ENCODE measurements at regions not wholly inside any gene's neighbourhood (a gene's known extent, or its start where the extent isn't known, plus 50 kb on each side); places are given as distances from the start of the nearest gene placed in this dataset.

DNA sequence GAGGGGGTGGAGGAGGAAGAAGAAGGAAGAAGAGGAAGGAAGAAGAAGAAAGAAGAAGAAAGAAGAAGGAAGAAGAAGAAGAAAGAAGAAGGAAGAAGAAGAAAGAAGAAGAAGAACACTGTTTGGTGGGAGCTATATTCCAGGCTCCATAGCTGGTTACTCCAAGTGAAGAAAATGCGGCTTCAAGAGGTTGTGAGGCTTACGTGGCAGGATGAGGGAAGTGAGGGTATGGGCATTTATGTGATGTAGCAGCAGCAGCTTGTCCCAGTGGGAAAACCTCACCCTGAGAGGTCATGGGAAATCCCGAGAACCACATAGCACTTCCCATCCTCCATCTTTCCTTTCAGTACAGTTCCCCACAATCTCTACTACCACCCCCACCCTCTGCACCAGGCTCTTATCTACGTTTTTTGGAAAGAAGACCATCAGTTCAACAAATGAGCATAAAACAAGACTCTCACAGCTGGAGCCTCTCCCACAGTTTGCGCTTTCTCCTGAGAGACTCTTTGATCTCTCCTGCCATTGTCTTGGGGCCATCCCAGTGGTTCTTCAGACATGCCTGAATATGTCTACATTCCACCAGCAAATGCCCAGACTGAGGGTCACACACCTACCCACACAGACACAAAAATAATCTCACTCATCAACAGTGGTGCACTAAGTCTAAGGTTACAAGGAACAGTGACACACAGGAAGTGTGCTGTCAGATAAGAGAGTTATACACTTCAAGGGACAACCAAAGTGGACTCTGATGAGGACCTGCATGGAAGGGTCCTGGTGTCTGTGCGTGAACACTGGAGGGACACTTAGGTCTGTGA lies 77.9 kb upstream of the KCNJ15 start:
- H3K36me3 ChIP-seq (replicated peaks): no peaks in the 10 kb centered on the region
- H3K27ac ChIP-seq: no peak overlapping the region
- H3K27me3 ChIP-seq (replicated peaks): no peaks in the 10 kb centered on the region
- H3K4me3 ChIP-seq (ENCODE audit: low read depth, low read length): no peak overlapping the region
- in situ Hi-C loops (cut with HindIII; ENCODE audit: low pct_ligation_motif_present, low sequenced_read_pairs): no loop called here
- TF ChIP-seq, protein P1, sequence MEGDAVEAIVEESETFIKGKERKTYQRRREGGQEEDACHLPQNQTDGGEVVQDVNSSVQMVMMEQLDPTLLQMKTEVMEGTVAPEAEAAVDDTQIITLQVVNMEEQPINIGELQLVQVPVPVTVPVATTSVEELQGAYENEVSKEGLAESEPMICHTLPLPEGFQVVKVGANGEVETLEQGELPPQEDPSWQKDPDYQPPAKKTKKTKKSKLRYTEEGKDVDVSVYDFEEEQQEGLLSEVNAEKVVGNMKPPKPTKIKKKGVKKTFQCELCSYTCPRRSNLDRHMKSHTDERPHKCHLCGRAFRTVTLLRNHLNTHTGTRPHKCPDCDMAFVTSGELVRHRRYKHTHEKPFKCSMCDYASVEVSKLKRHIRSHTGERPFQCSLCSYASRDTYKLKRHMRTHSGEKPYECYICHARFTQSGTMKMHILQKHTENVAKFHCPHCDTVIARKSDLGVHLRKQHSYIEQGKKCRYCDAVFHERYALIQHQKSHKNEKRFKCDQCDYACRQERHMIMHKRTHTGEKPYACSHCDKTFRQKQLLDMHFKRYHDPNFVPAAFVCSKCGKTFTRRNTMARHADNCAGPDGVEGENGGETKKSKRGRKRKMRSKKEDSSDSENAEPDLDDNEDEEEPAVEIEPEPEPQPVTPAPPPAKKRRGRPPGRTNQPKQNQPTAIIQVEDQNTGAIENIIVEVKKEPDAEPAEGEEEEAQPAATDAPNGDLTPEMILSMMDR (IDR thresholded peaks at IDR 0.05; ENCODE audit: low read depth, low read length, missing control alignments): no peak
- no peak for DNase-seq

DNA sequence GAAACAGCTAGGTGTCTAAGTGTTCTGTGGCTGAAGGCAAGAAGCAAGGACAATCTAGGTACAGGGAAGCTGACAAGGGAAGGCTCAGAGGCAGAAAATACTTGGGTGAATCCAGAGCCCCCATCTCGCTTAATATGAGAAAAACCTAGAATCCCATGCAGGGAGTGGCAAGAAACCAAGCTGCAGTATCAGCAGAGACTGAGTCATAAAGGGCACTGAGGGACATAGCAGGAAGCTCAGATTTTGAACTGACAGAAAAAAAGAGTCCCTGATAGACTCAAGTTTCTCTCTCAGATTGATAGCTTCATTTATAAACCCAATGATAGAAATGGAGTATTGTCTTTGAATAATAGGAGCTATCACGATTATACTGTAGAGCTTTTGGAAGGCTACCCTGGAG lies 77.3 kb upstream of the KCNJ15 start:
- Histone ChIP-seq H3K27me3 (replicated peaks) (no peaks in the 10 kb centered on the region), H3K4me3 (ENCODE audit: low read depth, low read length) (no peak overlapping the region), H3K36me3 (replicated peaks) (no peaks in the 10 kb centered on the region), H3K27ac (no peak overlapping the region)
- TF ChIP-seq, protein P1 (IDR thresholded peaks at IDR 0.05; ENCODE audit: low read depth, low read length, missing control alignments): no peak
- in situ Hi-C loops (cut with HindIII; ENCODE audit: low pct_ligation_motif_present, low sequenced_read_pairs): no loop called here
- no peak for DNase-seq

DNA sequence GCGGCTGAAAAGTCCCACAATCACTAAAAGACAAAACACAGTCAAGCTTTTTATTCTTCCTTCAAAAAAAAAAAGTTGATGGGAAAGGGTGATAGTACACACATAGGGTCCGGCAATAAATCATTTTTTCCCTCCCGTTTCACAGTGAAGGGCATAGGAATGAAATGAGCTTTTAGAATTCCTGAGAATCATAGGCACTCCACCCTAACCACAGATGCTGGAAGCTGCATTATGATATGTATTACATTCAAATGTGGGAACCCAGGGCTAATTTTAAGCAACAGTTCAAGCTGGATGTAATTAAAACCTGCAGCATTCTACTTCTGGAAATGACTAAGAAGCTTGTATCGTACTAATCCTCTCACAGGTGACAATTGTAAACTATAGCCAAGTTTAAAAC lies 75.7 kb upstream of the KCNJ15 start:
- no peaks in the 10 kb centered on the region for H3K36me3 ChIP-seq (replicated peaks)
- TF ChIP-seq, protein P1 (IDR thresholded peaks at IDR 0.05; ENCODE audit: low read depth, low read length, missing control alignments): no peak
- DNase-seq: no peak
- H3K4me3 ChIP-seq (ENCODE audit: low read depth, low read length): no peak overlapping the region
- H3K27me3 ChIP-seq (replicated peaks): no peaks in the 10 kb centered on the region
- in situ Hi-C loops (cut with HindIII; ENCODE audit: low pct_ligation_motif_present, low sequenced_read_pairs): no loop called here
- no peak overlapping the region for H3K27ac ChIP-seq

DNA sequence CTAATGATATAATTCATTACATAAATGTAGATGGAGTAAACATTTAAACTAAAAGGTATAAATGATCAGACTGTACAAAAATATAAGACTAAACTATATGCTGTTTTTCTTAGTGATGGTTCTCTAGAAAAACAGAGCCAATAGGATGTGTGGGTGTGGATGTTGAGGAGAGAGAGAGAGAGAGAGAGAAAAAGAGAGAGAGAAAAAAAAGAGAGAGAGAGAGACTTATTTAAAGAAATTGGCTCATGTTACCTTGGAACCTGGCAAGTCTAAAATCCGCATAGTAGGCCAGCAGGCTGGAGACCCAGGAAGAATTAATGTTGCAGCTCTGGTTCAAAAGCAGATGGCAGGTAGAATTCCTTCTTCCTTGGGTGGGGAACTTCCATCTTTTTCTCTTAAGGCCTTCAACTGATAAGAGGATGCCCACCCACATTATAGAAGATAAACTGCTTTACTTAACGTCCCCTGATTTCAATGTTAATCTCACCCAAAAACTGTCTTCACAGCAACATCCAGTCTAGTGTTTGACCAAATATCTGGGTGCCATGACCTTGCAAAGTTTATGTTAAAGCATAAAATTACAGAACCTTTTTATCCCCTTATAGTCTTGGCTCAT lies 74.3 kb upstream of the KCNJ15 start:
- DNase-seq: no peak
- Histone ChIP-seq H3K4me3 (ENCODE audit: low read depth, low read length) (no peak overlapping the region), H3K27me3 (replicated peaks) (no peaks in the 10 kb centered on the region), H3K27ac (no peak overlapping the region), H3K36me3 (replicated peaks) (no peaks in the 10 kb centered on the region)
- TF ChIP-seq, protein P1 (IDR thresholded peaks at IDR 0.05; ENCODE audit: low read depth, low read length, missing control alignments): no peak
- in situ Hi-C loops (cut with HindIII; ENCODE audit: low pct_ligation_motif_present, low sequenced_read_pairs): no loop called here

DNA sequence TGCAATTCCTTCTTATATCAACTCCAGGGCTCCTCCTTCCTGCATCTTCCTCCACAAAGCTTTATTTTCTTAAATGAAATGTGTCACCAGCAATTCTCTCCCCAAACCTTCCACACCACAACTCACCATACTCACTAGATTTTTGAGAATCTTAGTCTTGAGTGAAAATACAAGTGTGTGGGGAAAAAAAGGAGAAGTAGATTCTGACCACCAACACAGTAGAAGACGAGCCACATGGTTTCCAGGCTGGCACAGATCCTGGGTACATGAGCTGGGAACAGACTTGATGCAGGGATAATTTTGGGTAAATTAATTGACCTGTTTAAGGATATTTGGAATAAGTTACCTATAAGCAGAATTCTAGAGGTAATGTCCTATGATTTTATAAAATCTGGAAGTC lies 72.8 kb upstream of the KCNJ15 start:
- Histone ChIP-seq H3K27ac (no peak overlapping the region), H3K4me3 (ENCODE audit: low read depth, low read length) (no peak overlapping the region), H3K27me3 (replicated peaks) (no peaks in the 10 kb centered on the region), H3K36me3 (replicated peaks) (no peaks in the 10 kb centered on the region)
- no peak for DNase-seq
- TF ChIP-seq, protein P1 (IDR thresholded peaks at IDR 0.05; ENCODE audit: low read depth, low read length, missing control alignments): no peak
- in situ Hi-C loops (cut with HindIII; ENCODE audit: low pct_ligation_motif_present, low sequenced_read_pairs): no loop called here

Measured in brain microvascular endothelial cell (primary cell).